Endothelial cell of umbilical vein (primary cell): ENCODE measurements at regions not wholly inside any gene's neighbourhood (a gene's known extent, or its start where the extent isn't known, plus 50 kb on each side); places are given as distances from the start of the nearest gene placed in this dataset.

ENCODE experiments used
- EZH2 ChIP-seq: IDR thresholded peaks from 2 replicates; pipeline ENCODE4 v1.6.1; 2012; ENCODE audit warnings: borderline replicate concordance, low read depth, mild to moderate bottlenecking, moderate library complexity, low read length, inconsistent platforms; ENCODE audit not compliant: severe bottlenecking
- FOS ChIP-seq: IDR thresholded peaks from 2 replicates; pipeline ENCODE4 v1.6.1; 2011; ENCODE audit warnings: mild to moderate bottlenecking, low read length, moderate library complexity, borderline replicate concordance; ENCODE audit not compliant: insufficient read depth
- GATA2 ChIP-seq: IDR thresholded peaks from 2 replicates; pipeline ENCODE4 v1.7.0; 2011; ENCODE audit warnings: low read depth, mild to moderate bottlenecking, moderate library complexity, mixed read lengths, low read length; ENCODE audit not compliant: insufficient read length, insufficient read depth
- JUN ChIP-seq: IDR thresholded peaks from 2 replicates; pipeline ENCODE4 v1.6.1; 2011; ENCODE audit warnings: borderline replicate concordance, low read depth; ENCODE audit not compliant: insufficient read length, insufficient read depth
- MYC ChIP-seq: IDR thresholded peaks from one replicate; pipeline ENCODE4 v1.6.1; 2011; ENCODE audit warnings: mild to moderate bottlenecking, low read depth, low read length
- POLR2A ChIP-seq: IDR thresholded peaks from 2 replicates; pipeline ENCODE4 v1.6.1; 2012; ENCODE audit warnings: low read depth, mild to moderate bottlenecking, control low read depth, low read length
- POLR2AphosphoS5 ChIP-seq: IDR thresholded peaks from 2 replicates; pipeline ENCODE4 v1.6.1; 2012; ENCODE audit warnings: low read depth, mild to moderate bottlenecking, control low read depth, low read length, moderate library complexity; ENCODE audit not compliant: insufficient read depth
- TF ChIP-seq, protein P1 (sequence below), 2 donors: IDR thresholded peaks; 1 replicate in 1 of 2; 2 replicates in 1 of 2; pipeline ENCODE4 v1.5.1; 2011; ENCODE audit warnings: low read length in 2 of 2, mild to moderate bottlenecking in 2 of 2, moderate library complexity in 2 of 2, control low read depth in 1 of 2, inconsistent platforms in 1 of 2, low read depth in 1 of 2; ENCODE audit not compliant: insufficient read depth in 1 of 2; ENCODE audit errors: extremely low read depth in 1 of 2
- TF ChIP-seq, protein P2 (sequence below): IDR thresholded peaks from 2 replicates; pipeline ENCODE4 v1.6.1; 2011; ENCODE audit not compliant: insufficient read depth, insufficient read length

DNA sequence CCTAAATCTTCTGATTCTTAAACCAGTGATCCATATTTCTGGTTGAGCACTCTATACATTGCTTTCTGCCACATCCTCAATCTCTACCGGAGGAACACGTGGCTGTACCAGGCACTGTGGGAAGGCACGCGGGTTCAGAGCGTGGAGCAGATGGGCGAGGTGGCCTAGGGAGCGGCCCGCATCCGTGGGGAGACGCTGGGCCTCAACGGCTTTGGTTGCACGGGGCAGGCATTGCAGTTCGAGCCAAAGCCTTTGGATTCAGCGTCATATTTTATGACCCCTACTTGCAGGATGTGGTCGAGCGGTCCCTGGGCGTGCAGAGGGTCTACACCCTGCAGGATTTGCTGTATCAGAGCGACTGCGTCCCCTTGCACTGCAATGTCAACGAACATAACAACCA, 197.2 kb upstream of the RGMB start:
- TF ChIP-seq POLR2A (no peak), POLR2AphosphoS5 (no peak), MYC (no peak), FOS (no peak), EZH2 (no peak), GATA2 (no peak), JUN (no peak)
- TF ChIP-seq, protein P1, sequence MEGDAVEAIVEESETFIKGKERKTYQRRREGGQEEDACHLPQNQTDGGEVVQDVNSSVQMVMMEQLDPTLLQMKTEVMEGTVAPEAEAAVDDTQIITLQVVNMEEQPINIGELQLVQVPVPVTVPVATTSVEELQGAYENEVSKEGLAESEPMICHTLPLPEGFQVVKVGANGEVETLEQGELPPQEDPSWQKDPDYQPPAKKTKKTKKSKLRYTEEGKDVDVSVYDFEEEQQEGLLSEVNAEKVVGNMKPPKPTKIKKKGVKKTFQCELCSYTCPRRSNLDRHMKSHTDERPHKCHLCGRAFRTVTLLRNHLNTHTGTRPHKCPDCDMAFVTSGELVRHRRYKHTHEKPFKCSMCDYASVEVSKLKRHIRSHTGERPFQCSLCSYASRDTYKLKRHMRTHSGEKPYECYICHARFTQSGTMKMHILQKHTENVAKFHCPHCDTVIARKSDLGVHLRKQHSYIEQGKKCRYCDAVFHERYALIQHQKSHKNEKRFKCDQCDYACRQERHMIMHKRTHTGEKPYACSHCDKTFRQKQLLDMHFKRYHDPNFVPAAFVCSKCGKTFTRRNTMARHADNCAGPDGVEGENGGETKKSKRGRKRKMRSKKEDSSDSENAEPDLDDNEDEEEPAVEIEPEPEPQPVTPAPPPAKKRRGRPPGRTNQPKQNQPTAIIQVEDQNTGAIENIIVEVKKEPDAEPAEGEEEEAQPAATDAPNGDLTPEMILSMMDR (IDR thresholded peaks at IDR 0.05; ENCODE audit: extremely low read depth in 1 of 2, insufficient read depth in 1 of 2, low read depth in 1 of 2, low read length in 2 of 2), result no peak
- TF ChIP-seq, protein P2, sequence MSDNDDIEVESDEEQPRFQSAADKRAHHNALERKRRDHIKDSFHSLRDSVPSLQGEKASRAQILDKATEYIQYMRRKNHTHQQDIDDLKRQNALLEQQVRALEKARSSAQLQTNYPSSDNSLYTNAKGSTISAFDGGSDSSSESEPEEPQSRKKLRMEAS, result no peak
